ENCODE measurements at regions not wholly inside any gene's neighbourhood (a gene's known extent, or its start where the extent isn't known, plus 50 kb on each side); places are given as distances from the start of the nearest gene placed in this dataset.

DNA sequence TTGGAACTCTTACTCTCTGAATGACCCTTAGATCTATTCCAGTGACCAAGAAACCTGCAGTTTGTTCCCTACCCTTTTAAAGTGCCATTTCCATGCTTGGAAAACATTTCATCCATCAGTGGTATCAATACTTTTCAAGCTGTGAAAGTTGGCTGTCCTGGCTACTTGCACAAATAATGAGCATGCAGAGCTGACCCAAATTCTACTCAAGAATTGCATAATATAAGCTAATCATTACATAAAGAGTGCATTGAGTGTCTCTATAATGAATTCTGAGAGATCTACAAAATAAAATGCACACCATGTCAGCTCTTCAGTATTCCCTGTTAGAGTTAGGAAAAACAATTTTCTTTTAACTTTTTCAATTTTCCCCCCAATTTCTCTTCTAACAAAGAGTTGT is 181.3 kb upstream of the HS3ST5 start:
- Histone ChIP-seq H3K4me2 (ENCODE audit: control insufficient read depth, insufficient read depth) (no peak overlapping the region), H3K27ac (ENCODE audit: control insufficient read depth, insufficient read depth) (no peak overlapping the region), H4K20me1 (ENCODE audit: control insufficient read depth, insufficient read depth) (no peaks in the 10 kb centered on the region), H3K79me2 (ENCODE audit: control insufficient read depth, insufficient read depth, low read length) (no peaks in the 10 kb centered on the region), H3K27me3 (replicated peaks in 1 of 2; ENCODE audit: control insufficient read depth in 2 of 2, insufficient read depth in 2 of 2, low read length in 1 of 2) (no peaks in the 10 kb centered on the region; a peak in 1 of 4 replicates), H3K9me3 (replicated peaks; ENCODE audit: control insufficient read depth, insufficient read depth, low read length) (no peaks in the 10 kb centered on the region), H3K4me3 (no peak overlapping the region), H3K4me1 (ENCODE audit: control insufficient read depth, insufficient read depth, low read length) (no peaks in the 10 kb centered on the region), H3K9ac (ENCODE audit: control insufficient read depth, insufficient read depth, low read length) (no peak overlapping the region), H3K36me3 (ENCODE audit: control insufficient read depth in 2 of 2, insufficient read depth in 2 of 2, low read length in 1 of 2) (no peaks in the 10 kb centered on the region), H2AFZ (ENCODE audit: control insufficient read depth, low read depth, low read length) (no peak overlapping the region)
- no TSS peak for BruUV-seq (replicated peaks)
- RAD21 ChIA-PET (ENCODE audit: unreplicated experiment), result no interaction called here
- ATAC-seq (no peak), FAIRE-seq (no peak), DNase-seq (ENCODE audit: low read depth, low spot score) (no peak)
- TF ChIP-seq RFX5 (IDR thresholded peaks at IDR 0.05; ENCODE audit: low read depth, low read length) (no peak), RB1 (IDR thresholded peaks at IDR 0.05; ENCODE audit: borderline replicate concordance) (no peak), NR2C2 (IDR thresholded peaks at IDR 0.05; ENCODE audit: borderline replicate concordance, control insufficient read depth, insufficient read length, low read depth) (no peak), FOS (IDR thresholded peaks at IDR 0.05; ENCODE audit: borderline replicate concordance, extremely low read depth, insufficient read length) (no peak), CBX5 (IDR thresholded peaks at IDR 0.05; ENCODE audit: low read depth) (no peak), NBN (IDR thresholded peaks at IDR 0.05) (no peak), MYC (IDR thresholded peaks at IDR 0.05; ENCODE audit: insufficient read depth, insufficient read length, insufficient replicate concordance, low read length, severe bottlenecking) (no peak), SIN3A (IDR thresholded peaks at IDR 0.05; ENCODE audit: low read depth, low read length) (no peak), GATAD2B (conservative IDR thresholded peaks at IDR 0.05; ENCODE audit: low read depth) (no peak), TBL1XR1 (IDR thresholded peaks at IDR 0.05; ENCODE audit: low read depth, low read length) (no peak)
- TF ChIP-seq, protein P1, sequence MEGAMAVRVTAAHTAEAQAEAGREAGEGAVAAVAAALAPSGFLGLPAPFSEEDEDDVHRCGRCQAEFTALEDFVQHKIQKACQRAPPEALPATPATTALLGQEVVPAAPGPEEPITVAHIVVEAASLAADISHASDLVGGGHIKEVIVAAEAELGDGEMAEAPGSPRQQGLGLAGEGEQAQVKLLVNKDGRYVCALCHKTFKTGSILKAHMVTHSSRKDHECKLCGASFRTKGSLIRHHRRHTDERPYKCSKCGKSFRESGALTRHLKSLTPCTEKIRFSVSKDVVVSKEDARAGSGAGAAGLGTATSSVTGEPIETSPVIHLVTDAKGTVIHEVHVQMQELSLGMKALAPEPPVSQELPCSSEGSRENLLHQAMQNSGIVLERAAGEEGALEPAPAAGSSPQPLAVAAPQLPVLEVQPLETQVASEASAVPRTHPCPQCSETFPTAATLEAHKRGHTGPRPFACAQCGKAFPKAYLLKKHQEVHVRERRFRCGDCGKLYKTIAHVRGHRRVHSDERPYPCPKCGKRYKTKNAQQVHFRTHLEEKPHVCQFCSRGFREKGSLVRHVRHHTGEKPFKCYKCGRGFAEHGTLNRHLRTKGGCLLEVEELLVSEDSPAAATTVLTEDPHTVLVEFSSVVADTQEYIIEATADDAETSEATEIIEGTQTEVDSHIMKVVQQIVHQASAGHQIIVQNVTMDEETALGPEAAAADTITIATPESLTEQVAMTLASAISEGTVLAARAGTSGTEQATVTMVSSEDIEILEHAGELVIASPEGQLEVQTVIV (IDR thresholded peaks at IDR 0.05; ENCODE audit: borderline replicate concordance, partially characterized antibody), result no peak
- TF ChIP-seq, protein P2, sequence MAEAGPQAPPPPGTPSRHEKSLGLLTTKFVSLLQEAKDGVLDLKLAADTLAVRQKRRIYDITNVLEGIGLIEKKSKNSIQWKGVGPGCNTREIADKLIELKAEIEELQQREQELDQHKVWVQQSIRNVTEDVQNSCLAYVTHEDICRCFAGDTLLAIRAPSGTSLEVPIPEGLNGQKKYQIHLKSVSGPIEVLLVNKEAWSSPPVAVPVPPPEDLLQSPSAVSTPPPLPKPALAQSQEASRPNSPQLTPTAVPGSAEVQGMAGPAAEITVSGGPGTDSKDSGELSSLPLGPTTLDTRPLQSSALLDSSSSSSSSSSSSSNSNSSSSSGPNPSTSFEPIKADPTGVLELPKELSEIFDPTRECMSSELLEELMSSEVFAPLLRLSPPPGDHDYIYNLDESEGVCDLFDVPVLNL (IDR thresholded peaks at IDR 0.05; ENCODE audit: low read depth, low read length), result no peak
- TF ChIP-seq, protein P3, sequence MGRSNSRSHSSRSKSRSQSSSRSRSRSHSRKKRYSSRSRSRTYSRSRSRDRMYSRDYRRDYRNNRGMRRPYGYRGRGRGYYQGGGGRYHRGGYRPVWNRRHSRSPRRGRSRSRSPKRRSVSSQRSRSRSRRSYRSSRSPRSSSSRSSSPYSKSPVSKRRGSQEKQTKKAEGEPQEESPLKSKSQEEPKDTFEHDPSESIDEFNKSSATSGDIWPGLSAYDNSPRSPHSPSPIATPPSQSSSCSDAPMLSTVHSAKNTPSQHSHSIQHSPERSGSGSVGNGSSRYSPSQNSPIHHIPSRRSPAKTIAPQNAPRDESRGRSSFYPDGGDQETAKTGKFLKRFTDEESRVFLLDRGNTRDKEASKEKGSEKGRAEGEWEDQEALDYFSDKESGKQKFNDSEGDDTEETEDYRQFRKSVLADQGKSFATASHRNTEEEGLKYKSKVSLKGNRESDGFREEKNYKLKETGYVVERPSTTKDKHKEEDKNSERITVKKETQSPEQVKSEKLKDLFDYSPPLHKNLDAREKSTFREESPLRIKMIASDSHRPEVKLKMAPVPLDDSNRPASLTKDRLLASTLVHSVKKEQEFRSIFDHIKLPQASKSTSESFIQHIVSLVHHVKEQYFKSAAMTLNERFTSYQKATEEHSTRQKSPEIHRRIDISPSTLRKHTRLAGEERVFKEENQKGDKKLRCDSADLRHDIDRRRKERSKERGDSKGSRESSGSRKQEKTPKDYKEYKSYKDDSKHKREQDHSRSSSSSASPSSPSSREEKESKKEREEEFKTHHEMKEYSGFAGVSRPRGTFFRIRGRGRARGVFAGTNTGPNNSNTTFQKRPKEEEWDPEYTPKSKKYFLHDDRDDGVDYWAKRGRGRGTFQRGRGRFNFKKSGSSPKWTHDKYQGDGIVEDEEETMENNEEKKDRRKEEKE (IDR thresholded peaks at IDR 0.05), result no peak
- TF ChIP-seq, protein P4, sequence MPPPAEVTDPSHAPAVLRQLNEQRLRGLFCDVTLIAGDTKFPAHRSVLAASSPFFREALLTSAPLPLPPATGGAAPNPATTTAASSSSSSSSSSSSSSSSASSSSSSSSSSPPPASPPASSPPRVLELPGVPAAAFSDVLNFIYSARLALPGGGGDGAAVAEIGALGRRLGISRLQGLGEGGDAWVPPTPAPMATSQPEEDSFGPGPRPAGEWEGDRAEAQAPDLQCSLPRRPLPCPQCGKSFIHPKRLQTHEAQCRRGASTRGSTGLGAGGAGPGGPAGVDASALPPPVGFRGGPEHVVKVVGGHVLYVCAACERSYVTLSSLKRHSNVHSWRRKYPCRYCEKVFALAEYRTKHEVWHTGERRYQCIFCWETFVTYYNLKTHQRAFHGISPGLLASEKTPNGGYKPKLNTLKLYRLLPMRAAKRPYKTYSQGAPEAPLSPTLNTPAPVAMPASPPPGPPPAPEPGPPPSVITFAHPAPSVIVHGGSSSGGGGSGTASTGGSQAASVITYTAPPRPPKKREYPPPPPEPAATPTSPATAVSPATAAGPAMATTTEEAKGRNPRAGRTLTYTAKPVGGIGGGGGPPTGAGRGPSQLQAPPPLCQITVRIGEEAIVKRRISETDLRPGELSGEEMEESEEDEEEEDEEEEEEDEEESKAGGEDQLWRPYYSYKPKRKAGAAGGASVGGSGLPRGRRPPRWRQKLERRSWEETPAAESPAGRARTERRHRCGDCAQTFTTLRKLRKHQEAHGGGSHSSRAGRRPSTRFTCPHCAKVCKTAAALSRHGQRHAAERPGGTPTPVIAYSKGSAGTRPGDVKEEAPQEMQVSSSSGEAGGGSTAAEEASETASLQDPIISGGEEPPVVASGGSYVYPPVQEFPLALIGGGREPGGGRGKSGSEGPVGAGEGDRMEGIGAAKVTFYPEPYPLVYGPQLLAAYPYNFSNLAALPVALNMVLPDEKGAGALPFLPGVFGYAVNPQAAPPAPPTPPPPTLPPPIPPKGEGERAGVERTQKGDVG (CRISPR knock-in tag; IDR thresholded peaks at IDR 0.05), result no peak
- TF ChIP-seq, protein P5, sequence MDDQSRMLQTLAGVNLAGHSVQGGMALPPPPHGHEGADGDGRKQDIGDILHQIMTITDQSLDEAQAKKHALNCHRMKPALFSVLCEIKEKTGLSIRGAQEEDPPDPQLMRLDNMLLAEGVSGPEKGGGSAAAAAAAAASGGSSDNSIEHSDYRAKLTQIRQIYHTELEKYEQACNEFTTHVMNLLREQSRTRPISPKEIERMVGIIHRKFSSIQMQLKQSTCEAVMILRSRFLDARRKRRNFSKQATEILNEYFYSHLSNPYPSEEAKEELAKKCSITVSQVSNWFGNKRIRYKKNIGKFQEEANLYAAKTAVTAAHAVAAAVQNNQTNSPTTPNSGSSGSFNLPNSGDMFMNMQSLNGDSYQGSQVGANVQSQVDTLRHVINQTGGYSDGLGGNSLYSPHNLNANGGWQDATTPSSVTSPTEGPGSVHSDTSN (IDR thresholded peaks at IDR 0.05; ENCODE audit: insufficient replicate concordance, low read depth, low read length), result no peak
- POLR2A ChIA-PET, result no interaction called here
- in situ Hi-C loops (cut with MboI), result no loop called here
- SMC1A ChIA-PET (ENCODE audit: uncharacterized antibody, unreplicated experiment), result no interaction called here
- CTCF ChIA-PET, result no interaction called here
- intact Hi-C loops (cut with micrococcal nuclease; ENCODE audit: unreplicated experiment), result no loop called here
